ENCODE measurements at regions not wholly inside any gene's neighbourhood (a gene's known extent, or its start where the extent isn't known, plus 50 kb on each side); places are given as distances from the start of the nearest gene placed in this dataset.

- no peak for TF ChIP-seq CTCF (IDR thresholded peaks at IDR 0.05; ENCODE audit: insufficient read depth, low read length, severe bottlenecking)
- no peaks in the 10 kb centered on the region for H3K36me3 ChIP-seq (ENCODE audit: control insufficient read depth, insufficient read depth, low read length)
- no peak overlapping the region for H3K4me3 ChIP-seq (ENCODE audit: low read depth, low read length)
- H3K27me3 ChIP-seq (ENCODE audit: control insufficient read depth, insufficient read depth, low read length), result no peaks in the 10 kb centered on the region
- no peak for FAIRE-seq
- DNase-seq (ENCODE audit: low read depth), result no peak
Measured at GRCh38 chr3:55294557-55294956, 192.5 kb downstream of the WNT5A start.

GRCh38 chr3:55292360-55292759 lies 194.7 kb downstream of the WNT5A start:
- Histone ChIP-seq H3K27me3 (ENCODE audit: control insufficient read depth, insufficient read depth, low read length) (no peaks in the 10 kb centered on the region), H3K4me3 (ENCODE audit: low read depth, low read length) (no peak overlapping the region), H3K36me3 (ENCODE audit: control insufficient read depth, insufficient read depth, low read length) (no peaks in the 10 kb centered on the region)
- FAIRE-seq, result no peak
- no peak for DNase-seq (ENCODE audit: low read depth)
- TF ChIP-seq CTCF (IDR thresholded peaks at IDR 0.05; ENCODE audit: insufficient read depth, low read length, severe bottlenecking), result no peak

- Histone ChIP-seq H3K4me3 (ENCODE audit: low read depth, low read length) (no peak overlapping the region), H3K36me3 (ENCODE audit: control insufficient read depth, insufficient read depth, low read length) (no peaks in the 10 kb centered on the region), H3K27me3 (ENCODE audit: control insufficient read depth, insufficient read depth, low read length) (no peaks in the 10 kb centered on the region)
- no peak for TF ChIP-seq CTCF (IDR thresholded peaks at IDR 0.05; ENCODE audit: insufficient read depth, low read length, severe bottlenecking)
- DNase-seq (ENCODE audit: low read depth) (no peak), FAIRE-seq (no peak)
Measured at GRCh38 chr3:55288657-55289056, 198.4 kb downstream of the WNT5A start.

GRCh38 chr3:55286693-55287092 lies 200.4 kb downstream of the WNT5A start:
- FAIRE-seq (no peak), DNase-seq (ENCODE audit: low read depth) (no peak)
- no peaks in the 10 kb centered on the region for H3K27me3 ChIP-seq (ENCODE audit: control insufficient read depth, insufficient read depth, low read length)
- TF ChIP-seq CTCF (IDR thresholded peaks at IDR 0.05; ENCODE audit: insufficient read depth, low read length, severe bottlenecking), result no peak
- H3K4me3 ChIP-seq (ENCODE audit: low read depth, low read length), result no peak overlapping the region
- no peaks in the 10 kb centered on the region for H3K36me3 ChIP-seq (ENCODE audit: control insufficient read depth, insufficient read depth, low read length)

- no peaks in the 10 kb centered on the region for H3K27me3 ChIP-seq (ENCODE audit: control insufficient read depth, insufficient read depth, low read length)
- TF ChIP-seq CTCF (IDR thresholded peaks at IDR 0.05; ENCODE audit: insufficient read depth, low read length, severe bottlenecking), result no peak
- no peak for FAIRE-seq
- no peak for DNase-seq (ENCODE audit: low read depth)
- H3K4me3 ChIP-seq (ENCODE audit: low read depth, low read length), result no peak overlapping the region
- no peaks in the 10 kb centered on the region for H3K36me3 ChIP-seq (ENCODE audit: control insufficient read depth, insufficient read depth, low read length)
Measured at GRCh38 chr3:55285156-55285555, 201.9 kb downstream of the WNT5A start.

DNA sequence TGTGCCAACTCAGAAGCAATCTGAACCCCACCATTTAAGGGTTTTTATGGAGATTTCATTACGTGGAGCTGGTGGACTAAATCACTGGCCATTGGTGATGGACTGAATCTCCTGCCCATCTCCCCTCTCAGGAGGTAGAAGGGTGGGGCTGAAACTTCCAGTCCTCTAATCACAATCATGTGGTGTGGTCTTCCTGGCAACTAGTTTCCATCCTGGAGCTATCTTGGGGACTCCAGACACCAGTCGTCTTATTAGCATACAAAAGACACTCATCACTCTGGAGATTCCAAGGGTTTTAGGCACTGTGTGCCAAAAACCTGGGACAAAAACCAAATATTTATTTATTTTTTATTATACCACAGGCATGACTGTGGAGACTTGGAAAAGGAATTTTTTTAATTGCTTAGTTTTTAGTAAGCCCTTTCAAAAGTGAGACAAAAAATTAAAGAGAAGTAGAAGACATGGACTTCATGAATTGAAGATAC lies 203.6 kb downstream of the WNT5A start:
- Histone ChIP-seq H3K36me3 (ENCODE audit: control insufficient read depth, insufficient read depth, low read length) (no peaks in the 10 kb centered on the region), H3K4me3 (ENCODE audit: low read depth, low read length) (no peak overlapping the region), H3K27me3 (ENCODE audit: control insufficient read depth, insufficient read depth, low read length) (no peaks in the 10 kb centered on the region)
- no peak for TF ChIP-seq CTCF (IDR thresholded peaks at IDR 0.05; ENCODE audit: insufficient read depth, low read length, severe bottlenecking)
- DNase-seq (ENCODE audit: low read depth) (no peak), FAIRE-seq (peak; percentile 32)

All from bronchial epithelial cell (primary cell).